ENCODE measurements at regions not wholly inside any gene's neighbourhood (a gene's known extent, or its start where the extent isn't known, plus 50 kb on each side); places are given as distances from the start of the nearest gene placed in this dataset.

DNA sequence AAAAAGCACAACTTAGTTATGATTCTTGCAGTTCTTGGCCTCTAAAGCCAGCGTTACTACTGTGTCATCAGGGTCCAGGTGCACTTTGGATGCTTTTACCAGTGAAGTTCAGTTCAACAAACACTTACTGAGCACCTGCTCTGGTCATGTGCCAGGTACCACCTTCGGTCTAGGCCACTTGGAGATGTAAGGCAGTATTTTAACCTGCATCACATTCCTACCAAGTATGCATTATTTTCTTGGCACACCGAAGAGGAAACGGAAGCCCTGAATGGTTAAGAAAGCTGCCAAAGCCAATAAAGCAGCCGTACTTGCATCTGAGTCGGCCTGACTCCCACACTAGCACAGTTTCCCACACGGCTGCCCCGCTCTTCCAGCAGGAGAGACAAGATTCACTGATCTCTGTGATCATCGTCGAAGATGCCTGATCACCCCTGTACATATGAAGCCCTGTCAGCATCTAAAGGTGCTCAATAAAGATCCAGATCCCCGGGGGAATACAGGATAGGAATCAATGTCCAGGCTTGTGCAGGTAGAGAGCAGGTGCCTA lies 427.1 kb downstream of the EIPR1 start:
- TF ChIP-seq, protein P1, sequence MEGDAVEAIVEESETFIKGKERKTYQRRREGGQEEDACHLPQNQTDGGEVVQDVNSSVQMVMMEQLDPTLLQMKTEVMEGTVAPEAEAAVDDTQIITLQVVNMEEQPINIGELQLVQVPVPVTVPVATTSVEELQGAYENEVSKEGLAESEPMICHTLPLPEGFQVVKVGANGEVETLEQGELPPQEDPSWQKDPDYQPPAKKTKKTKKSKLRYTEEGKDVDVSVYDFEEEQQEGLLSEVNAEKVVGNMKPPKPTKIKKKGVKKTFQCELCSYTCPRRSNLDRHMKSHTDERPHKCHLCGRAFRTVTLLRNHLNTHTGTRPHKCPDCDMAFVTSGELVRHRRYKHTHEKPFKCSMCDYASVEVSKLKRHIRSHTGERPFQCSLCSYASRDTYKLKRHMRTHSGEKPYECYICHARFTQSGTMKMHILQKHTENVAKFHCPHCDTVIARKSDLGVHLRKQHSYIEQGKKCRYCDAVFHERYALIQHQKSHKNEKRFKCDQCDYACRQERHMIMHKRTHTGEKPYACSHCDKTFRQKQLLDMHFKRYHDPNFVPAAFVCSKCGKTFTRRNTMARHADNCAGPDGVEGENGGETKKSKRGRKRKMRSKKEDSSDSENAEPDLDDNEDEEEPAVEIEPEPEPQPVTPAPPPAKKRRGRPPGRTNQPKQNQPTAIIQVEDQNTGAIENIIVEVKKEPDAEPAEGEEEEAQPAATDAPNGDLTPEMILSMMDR (IDR thresholded peaks at IDR 0.05) = no peak
- TF ChIP-seq POLR2A (IDR thresholded peaks at IDR 0.05) = no peak

Data from body of pancreas (tissue), 4 donors.